SU-DHL-6 (cell line): ENCODE measurements at regions not wholly inside any gene's neighbourhood (a gene's known extent, or its start where the extent isn't known, plus 50 kb on each side); places are given as distances from the start of the nearest gene placed in this dataset.

Experiments
- EZH2phosphoT487 ChIP-seq: fragments of 200-600 bp; sonication (generic), shearing (Covaris generic); conservative IDR thresholded peaks from 2 replicates; pipeline ENCODE4 v1.6.1; 2018; ENCODE audit warnings: mild to moderate bottlenecking, antibody characterized with exemption, low read length, moderate library complexity, mixed read lengths
- TF ChIP-seq, protein P1 (sequence below): fragments of 200-600 bp; sonication (generic); IDR thresholded peaks from one replicate; pipeline ENCODE4 v1.5.1; 2017; ENCODE audit warnings: antibody characterized with exemption, mild to moderate bottlenecking, low read length, moderate library complexity; ENCODE audit not compliant: insufficient read depth, poor library complexity, severe bottlenecking

GRCh38 chr20:11740975-11741374 lies 176.7 kb upstream of the BTBD3 start:
- TF ChIP-seq, protein P1, sequence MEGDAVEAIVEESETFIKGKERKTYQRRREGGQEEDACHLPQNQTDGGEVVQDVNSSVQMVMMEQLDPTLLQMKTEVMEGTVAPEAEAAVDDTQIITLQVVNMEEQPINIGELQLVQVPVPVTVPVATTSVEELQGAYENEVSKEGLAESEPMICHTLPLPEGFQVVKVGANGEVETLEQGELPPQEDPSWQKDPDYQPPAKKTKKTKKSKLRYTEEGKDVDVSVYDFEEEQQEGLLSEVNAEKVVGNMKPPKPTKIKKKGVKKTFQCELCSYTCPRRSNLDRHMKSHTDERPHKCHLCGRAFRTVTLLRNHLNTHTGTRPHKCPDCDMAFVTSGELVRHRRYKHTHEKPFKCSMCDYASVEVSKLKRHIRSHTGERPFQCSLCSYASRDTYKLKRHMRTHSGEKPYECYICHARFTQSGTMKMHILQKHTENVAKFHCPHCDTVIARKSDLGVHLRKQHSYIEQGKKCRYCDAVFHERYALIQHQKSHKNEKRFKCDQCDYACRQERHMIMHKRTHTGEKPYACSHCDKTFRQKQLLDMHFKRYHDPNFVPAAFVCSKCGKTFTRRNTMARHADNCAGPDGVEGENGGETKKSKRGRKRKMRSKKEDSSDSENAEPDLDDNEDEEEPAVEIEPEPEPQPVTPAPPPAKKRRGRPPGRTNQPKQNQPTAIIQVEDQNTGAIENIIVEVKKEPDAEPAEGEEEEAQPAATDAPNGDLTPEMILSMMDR, result no peak
- no peak for TF ChIP-seq EZH2phosphoT487
